ENCODE measurements at regions not wholly inside any gene's neighbourhood (a gene's known extent, or its start where the extent isn't known, plus 50 kb on each side); places are given as distances from the start of the nearest gene placed in this dataset.

DNA sequence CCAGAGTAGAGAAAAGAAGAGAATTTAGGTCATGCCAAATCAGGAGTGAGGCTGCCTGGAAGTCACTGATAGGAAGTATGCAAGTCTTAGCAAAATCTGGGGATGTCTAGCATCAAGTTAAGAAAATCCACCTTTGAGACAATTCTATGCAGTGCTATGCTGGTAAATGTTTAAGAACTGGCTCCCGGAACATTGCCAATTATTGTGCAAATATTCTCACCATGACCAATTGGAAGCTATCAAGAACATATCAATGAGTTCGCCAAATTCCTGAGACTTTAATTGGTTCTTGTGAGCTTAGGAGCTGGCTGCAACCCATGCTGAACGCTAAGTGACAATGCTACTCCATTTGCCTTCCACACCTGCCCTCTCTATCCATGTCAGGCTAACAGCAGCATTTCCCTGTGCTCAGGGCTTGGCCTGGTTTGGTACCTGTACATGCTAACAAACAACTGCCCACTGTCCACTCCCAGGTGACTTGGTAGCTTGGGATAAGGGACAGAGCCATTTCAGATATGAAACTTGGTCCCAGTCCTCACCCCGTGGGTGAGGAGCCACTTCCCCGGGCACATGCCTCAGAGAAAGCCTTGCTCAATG is 172.9 kb upstream of the KLHL29 start:
- no peaks in the 10 kb centered on the region for H3K9me3 Mint-ChIP-seq
- H3K36me3 Mint-ChIP-seq (ENCODE audit: insufficient read depth in 2 of 2), result no peaks in the 10 kb centered on the region
- no peak for DNase-seq
- H3K27ac Mint-ChIP-seq, result no peak overlapping the region
- peaks cover 8% of the 10 kb centered on the region for H3K27me3 Mint-ChIP-seq (ENCODE audit: low read depth)
- ATAC-seq (replicated peaks in 1 of 2), result no peak
- H3K4me3 Mint-ChIP-seq, result no peak overlapping the region
- H3K4me1 Mint-ChIP-seq (ENCODE audit: low read depth), result no peaks in the 10 kb centered on the region

GRCh38 chr2:23213196-23213595 is 171.8 kb upstream of the KLHL29 start:
- no peaks in the 10 kb centered on the region for H3K9me3 Mint-ChIP-seq
- no peak overlapping the region for H3K4me3 Mint-ChIP-seq
- no peaks in the 10 kb centered on the region for H3K4me1 Mint-ChIP-seq (ENCODE audit: low read depth)
- H3K36me3 Mint-ChIP-seq (ENCODE audit: insufficient read depth in 2 of 2), result no peaks in the 10 kb centered on the region
- H3K27ac Mint-ChIP-seq, result no peak overlapping the region
- no peak for ATAC-seq (replicated peaks in 1 of 2)
- H3K27me3 Mint-ChIP-seq (ENCODE audit: low read depth), result no peaks in the 10 kb centered on the region
- no peak for DNase-seq

DNA sequence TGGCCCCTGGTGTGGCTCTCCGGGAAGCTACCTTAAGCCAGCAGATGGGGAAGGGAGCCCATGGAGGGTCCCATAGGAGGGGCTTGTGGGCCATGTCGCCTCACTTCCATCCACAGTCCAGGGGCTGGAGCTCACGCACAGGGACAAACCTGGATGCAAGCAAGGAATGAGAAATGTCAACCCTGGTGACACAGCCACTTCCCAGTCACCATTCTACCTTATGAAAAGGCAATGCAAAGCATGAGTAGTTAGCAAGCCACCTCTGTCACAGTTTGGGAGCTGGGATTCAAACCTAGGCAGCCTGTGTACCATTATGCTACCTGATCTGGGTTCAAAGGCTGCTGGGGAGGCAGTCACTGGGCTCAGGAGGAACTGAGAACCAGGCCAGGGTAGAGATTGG is 170.0 kb upstream of the KLHL29 start:
- ATAC-seq (replicated peaks in 1 of 2) (no peak), DNase-seq (no peak)
- Mint-ChIP-seq H3K4me3 (no peak overlapping the region), H3K36me3 (ENCODE audit: insufficient read depth in 2 of 2) (no peaks in the 10 kb centered on the region), H3K9me3 (no peaks in the 10 kb centered on the region), H3K27me3 (ENCODE audit: low read depth) (no peaks in the 10 kb centered on the region), H3K4me1 (ENCODE audit: low read depth) (no peaks in the 10 kb centered on the region), H3K27ac (no peak overlapping the region)

DNA sequence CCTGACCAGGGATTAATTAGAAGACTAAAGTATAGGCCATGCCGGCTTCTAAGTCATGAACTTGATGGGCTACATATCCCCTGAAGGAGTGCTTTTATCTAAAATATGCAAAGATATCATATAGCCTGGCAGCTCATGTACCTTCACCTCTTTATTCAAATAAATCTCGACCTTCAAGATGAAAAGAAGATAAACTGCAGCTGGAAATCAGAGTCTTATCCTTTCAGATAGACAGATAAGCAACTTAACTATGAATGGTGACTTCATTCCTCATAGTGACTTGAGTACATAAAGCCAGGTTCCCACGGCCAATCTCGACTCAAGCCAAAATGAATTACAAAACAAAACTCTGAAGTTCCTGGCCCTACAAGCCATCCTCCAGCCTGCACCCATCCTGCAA is 165.3 kb upstream of the KLHL29 start:
- H3K4me1 Mint-ChIP-seq (ENCODE audit: low read depth), result no peaks in the 10 kb centered on the region
- H3K9me3 Mint-ChIP-seq, result no peaks in the 10 kb centered on the region
- DNase-seq, result no peak
- H3K36me3 Mint-ChIP-seq (ENCODE audit: insufficient read depth in 2 of 2), result no peaks in the 10 kb centered on the region
- H3K4me3 Mint-ChIP-seq, result no peak overlapping the region
- no peak for ATAC-seq (replicated peaks in 1 of 2)
- no peak overlapping the region for H3K27ac Mint-ChIP-seq
- H3K27me3 Mint-ChIP-seq (ENCODE audit: low read depth), result no peaks in the 10 kb centered on the region

- no peaks in the 10 kb centered on the region for H3K9me3 Mint-ChIP-seq
- no peaks in the 10 kb centered on the region for H3K4me1 Mint-ChIP-seq (ENCODE audit: low read depth)
- H3K27me3 Mint-ChIP-seq (ENCODE audit: low read depth), result no peaks in the 10 kb centered on the region
- H3K27ac Mint-ChIP-seq, result no peak overlapping the region
- no peaks in the 10 kb centered on the region for H3K36me3 Mint-ChIP-seq (ENCODE audit: insufficient read depth in 2 of 2)
- H3K4me3 Mint-ChIP-seq, result no peak overlapping the region
- ATAC-seq (replicated peaks in 1 of 2) (no peak), DNase-seq (no peak)
Observed at GRCh38 chr2:23220513-23221094, 164.4 kb upstream of the KLHL29 start.

DNA sequence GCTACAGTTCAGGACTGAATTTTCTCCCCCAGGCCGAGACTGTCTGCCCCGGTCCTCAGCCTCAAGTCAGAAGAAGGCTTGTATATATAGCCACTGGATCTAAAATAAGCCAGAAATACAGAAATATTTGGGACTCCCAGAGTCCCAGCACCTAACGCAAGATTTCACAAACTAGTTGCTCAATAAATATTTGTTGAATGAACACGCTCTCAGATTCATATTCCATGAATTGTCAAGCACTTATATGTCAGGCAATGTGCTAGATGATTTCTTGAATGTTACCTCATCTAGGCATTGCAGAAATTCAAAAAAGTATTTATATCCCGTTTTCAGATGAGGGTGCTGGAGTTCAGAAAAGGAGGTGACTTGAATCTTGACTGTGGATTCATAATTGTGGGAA is 163.7 kb upstream of the KLHL29 start:
- no peak overlapping the region for H3K27ac Mint-ChIP-seq
- H3K27me3 Mint-ChIP-seq (ENCODE audit: low read depth), result no peaks in the 10 kb centered on the region
- ATAC-seq (replicated peaks in 1 of 2) (no peak), DNase-seq (no peak)
- H3K4me1 Mint-ChIP-seq (ENCODE audit: low read depth), result no peaks in the 10 kb centered on the region
- no peaks in the 10 kb centered on the region for H3K9me3 Mint-ChIP-seq
- H3K4me3 Mint-ChIP-seq, result no peak overlapping the region
- no peaks in the 10 kb centered on the region for H3K36me3 Mint-ChIP-seq (ENCODE audit: insufficient read depth in 2 of 2)

DNA sequence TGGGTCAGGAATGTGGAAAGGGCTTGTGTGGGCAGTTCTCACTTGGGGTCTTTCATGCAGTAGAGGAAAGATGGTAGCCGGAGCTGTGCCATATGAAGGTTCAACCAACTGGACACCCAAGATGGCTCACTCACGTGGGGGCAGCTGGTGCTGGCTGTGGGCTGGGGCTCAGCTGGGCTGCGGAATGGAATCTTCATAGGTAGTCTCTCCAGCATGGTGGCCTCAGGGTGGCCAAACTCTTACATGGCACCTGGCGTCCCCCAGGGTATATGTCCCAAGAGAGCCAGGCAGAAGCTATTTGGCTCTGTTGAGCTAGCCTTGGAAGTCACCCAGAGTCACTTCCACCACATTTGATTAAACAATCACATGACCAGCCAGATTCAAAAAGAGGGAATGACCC is 163.1 kb upstream of the KLHL29 start:
- Mint-ChIP-seq H3K27me3 (ENCODE audit: low read depth) (no peaks in the 10 kb centered on the region), H3K9me3 (no peaks in the 10 kb centered on the region), H3K4me1 (ENCODE audit: low read depth) (no peaks in the 10 kb centered on the region), H3K36me3 (ENCODE audit: insufficient read depth in 2 of 2) (no peaks in the 10 kb centered on the region), H3K4me3 (no peak overlapping the region), H3K27ac (no peak overlapping the region)
- ATAC-seq (replicated peaks in 1 of 2) (no peak), DNase-seq (no peak)

DNA sequence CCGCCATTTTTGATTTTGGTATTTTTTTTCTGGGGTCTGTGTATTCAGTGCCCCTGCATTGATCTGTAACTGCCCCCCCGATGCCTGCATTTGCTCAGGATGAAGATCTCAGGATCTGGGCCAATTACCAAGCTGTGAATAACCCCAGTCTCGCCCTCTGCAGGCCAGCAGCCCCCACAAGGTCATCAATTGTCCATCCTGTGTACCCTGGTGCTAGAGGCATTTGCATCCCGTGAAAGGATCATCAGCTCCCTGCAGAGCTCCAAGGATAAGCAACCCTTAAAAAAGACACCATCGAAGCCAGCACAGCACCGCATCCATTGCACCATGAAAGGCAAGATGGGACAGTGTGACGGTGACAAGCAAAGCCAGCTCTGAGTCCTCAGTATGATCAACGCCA is 154.1 kb upstream of the KLHL29 start:
- no peak for DNase-seq
- no peaks in the 10 kb centered on the region for H3K4me1 Mint-ChIP-seq (ENCODE audit: low read depth)
- H3K27ac Mint-ChIP-seq, result no peak overlapping the region
- no peak for ATAC-seq (replicated peaks in 1 of 2)
- no peak overlapping the region for H3K4me3 Mint-ChIP-seq
- H3K36me3 Mint-ChIP-seq (ENCODE audit: insufficient read depth in 2 of 2), result no peaks in the 10 kb centered on the region
- H3K9me3 Mint-ChIP-seq, result no peaks in the 10 kb centered on the region
- H3K27me3 Mint-ChIP-seq (ENCODE audit: low read depth), result peaks cover 5% of the 10 kb centered on the region

DNA sequence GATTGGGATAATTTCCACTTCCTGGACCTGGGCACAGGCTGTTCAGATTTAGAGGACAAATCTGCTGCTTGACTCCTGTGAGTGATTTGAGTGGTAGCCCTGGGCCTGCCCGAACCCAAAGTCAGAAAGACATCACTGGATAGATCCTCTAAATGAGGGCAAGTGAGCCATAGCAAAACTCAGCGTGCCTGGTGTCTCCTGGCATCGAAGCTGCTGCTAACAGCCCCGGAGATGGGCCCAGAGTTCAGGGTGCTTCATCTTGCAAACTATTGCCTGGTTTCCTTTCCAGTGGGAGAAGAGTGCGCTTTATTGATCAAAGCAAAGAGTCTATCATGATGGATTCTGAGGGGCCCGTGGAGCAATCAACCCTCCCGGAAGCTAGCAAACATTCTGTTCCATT is 153.1 kb upstream of the KLHL29 start:
- DNase-seq (no peak), ATAC-seq (replicated peaks in 1 of 2) (no peak)
- H3K4me1 Mint-ChIP-seq (ENCODE audit: low read depth), result no peaks in the 10 kb centered on the region
- H3K27me3 Mint-ChIP-seq (ENCODE audit: low read depth), result peaks cover 5% of the 10 kb centered on the region
- H3K27ac Mint-ChIP-seq, result no peak overlapping the region
- no peaks in the 10 kb centered on the region for H3K36me3 Mint-ChIP-seq (ENCODE audit: insufficient read depth in 2 of 2)
- no peak overlapping the region for H3K4me3 Mint-ChIP-seq
- H3K9me3 Mint-ChIP-seq, result no peaks in the 10 kb centered on the region

GRCh38 chr2:23235292-23235691 is 149.7 kb upstream of the KLHL29 start:
- no peak for DNase-seq
- no peak overlapping the region for H3K4me3 Mint-ChIP-seq
- H3K4me1 Mint-ChIP-seq (ENCODE audit: low read depth), result no peaks in the 10 kb centered on the region
- no peaks in the 10 kb centered on the region for H3K36me3 Mint-ChIP-seq (ENCODE audit: insufficient read depth in 2 of 2)
- H3K27me3 Mint-ChIP-seq (ENCODE audit: low read depth), result peaks cover 5% of the 10 kb centered on the region
- no peak overlapping the region for H3K27ac Mint-ChIP-seq
- no peaks in the 10 kb centered on the region for H3K9me3 Mint-ChIP-seq
- ATAC-seq (replicated peaks in 1 of 2), result no peak

DNA sequence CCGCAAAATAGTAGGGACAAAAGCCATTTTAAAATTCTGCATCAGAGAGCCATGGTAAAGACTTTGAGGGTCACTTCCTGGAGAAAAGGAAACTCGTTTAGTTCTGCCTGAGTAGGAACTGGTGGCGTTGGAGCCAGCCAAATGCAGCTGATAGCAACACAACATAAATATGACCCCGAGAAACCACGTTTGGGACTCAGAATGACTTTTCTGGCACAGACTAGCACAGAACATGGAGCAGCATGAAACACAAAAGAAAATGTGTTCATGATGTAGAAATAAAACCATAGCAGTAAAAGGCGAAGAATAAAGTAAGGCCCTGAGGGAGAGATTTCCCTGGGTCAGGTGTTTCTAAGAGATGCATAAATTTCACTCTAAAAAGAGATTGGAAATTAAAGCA is 149.2 kb upstream of the KLHL29 start:
- Mint-ChIP-seq H3K36me3 (ENCODE audit: insufficient read depth in 2 of 2) (no peaks in the 10 kb centered on the region), H3K4me3 (no peak overlapping the region), H3K27me3 (ENCODE audit: low read depth) (peaks cover 5% of the 10 kb centered on the region), H3K9me3 (no peaks in the 10 kb centered on the region), H3K4me1 (ENCODE audit: low read depth) (no peaks in the 10 kb centered on the region), H3K27ac (no peak overlapping the region)
- no peak for DNase-seq
- no peak for ATAC-seq (replicated peaks in 1 of 2)

DNA sequence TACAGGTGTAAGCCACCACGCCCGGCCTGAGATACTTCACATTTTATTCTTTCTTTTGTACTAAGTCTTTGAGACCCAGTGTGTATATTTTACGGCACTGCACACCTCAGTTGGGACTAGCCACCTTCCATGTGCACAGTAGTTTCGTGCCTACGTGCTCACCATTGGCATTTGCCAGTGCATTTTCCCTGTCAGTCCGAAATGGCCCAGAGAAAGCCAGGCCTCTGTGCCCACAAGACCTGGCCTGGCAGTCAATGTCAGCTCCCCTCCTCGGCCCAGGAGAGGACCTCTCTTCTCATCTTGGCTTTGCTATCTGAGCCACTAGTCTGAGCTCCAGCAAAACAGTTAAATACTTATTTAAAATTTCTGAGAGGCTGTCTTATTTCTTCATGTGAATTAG is 147.8 kb upstream of the KLHL29 start:
- Mint-ChIP-seq H3K9me3 (no peaks in the 10 kb centered on the region), H3K4me3 (no peak overlapping the region), H3K27ac (no peak overlapping the region), H3K36me3 (ENCODE audit: insufficient read depth in 2 of 2) (no peaks in the 10 kb centered on the region), H3K27me3 (ENCODE audit: low read depth) (peaks cover 5% of the 10 kb centered on the region), H3K4me1 (ENCODE audit: low read depth) (no peaks in the 10 kb centered on the region)
- DNase-seq, result no peak
- no peak for ATAC-seq (replicated peaks in 1 of 2)

DNA sequence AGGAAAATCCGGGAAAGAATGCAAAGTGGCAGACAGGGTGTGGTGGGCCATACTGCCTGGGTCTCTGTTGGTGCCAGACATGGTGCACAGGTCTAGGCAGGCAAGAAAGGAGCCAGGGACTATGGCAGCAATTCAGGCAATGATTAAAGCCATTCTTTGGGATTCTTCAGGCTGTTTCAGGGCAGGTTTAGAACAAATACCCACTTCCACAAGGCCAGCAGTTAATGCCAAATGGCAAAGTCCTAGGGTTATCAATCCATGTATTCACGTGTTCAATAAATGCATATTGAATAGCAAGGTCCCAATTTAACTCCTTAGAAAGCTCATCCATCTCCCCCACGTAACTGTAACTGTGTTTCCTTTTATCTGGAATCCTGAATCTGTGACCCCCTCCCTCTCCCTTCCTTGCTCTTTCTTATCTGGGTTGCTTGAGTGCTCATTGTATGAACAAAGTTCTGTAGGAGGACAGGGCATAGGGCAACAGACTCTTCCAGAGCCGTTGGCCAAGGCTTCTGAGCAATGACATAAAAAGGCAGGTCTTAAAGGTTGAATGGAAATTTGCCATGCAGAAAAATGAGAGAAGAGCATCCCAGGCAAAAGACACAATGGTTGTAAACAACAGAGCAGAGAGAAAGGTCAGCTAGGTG is 146.8 kb upstream of the KLHL29 start:
- DNase-seq (no peak), ATAC-seq (replicated peaks in 1 of 2) (no peak)
- Mint-ChIP-seq H3K36me3 (ENCODE audit: insufficient read depth in 2 of 2) (no peaks in the 10 kb centered on the region), H3K27me3 (ENCODE audit: low read depth) (peaks cover 5% of the 10 kb centered on the region), H3K27ac (no peak overlapping the region), H3K4me1 (ENCODE audit: low read depth) (no peaks in the 10 kb centered on the region), H3K9me3 (no peaks in the 10 kb centered on the region), H3K4me3 (no peak overlapping the region)

DNA sequence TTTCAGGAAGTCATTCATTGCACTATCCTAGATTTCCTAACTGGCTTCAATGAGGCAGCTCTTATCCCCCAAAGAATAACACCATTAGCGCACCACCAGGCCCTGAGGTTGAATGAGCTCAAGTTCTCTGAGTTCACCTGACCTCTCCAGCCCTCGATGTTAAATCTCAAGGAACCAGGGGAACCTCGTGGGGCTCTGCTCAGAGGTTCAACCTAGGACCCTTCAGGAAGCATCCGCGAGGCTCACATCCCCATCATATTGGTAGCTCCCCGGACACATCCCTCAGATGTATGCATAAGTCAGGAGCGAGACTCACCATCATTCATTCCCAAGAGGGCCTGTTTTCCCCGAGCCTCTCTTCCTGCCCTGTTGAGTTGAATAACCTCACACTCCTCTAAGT is 145.6 kb upstream of the KLHL29 start:
- H3K27ac Mint-ChIP-seq, result no peak overlapping the region
- H3K4me1 Mint-ChIP-seq (ENCODE audit: low read depth), result no peaks in the 10 kb centered on the region
- H3K27me3 Mint-ChIP-seq (ENCODE audit: low read depth), result peaks cover 2% of the 10 kb centered on the region
- H3K9me3 Mint-ChIP-seq, result no peaks in the 10 kb centered on the region
- H3K36me3 Mint-ChIP-seq (ENCODE audit: insufficient read depth in 2 of 2), result no peaks in the 10 kb centered on the region
- no peak overlapping the region for H3K4me3 Mint-ChIP-seq
- ATAC-seq (replicated peaks in 1 of 2) (no peak), DNase-seq (no peak)

All from activated T-cell treated with anti-CD3 and anti-CD28 coated beads, Interleukin-2, amount 50 U/mL, for 72 hours (primary cell).